Activated T-cell treated with anti-CD3 and anti-CD28 coated beads for 24 hours (primary cell): ENCODE measurements at regions not wholly inside any gene's neighbourhood (a gene's known extent, or its start where the extent isn't known, plus 50 kb on each side); places are given as distances from the start of the nearest gene placed in this dataset.

ENCODE experiments used
- DNase-seq: peaks from one replicate; pipeline ENCODE4 v3.0.0-alpha.2; 2020; ENCODE audit warnings: low read depth

DNA sequence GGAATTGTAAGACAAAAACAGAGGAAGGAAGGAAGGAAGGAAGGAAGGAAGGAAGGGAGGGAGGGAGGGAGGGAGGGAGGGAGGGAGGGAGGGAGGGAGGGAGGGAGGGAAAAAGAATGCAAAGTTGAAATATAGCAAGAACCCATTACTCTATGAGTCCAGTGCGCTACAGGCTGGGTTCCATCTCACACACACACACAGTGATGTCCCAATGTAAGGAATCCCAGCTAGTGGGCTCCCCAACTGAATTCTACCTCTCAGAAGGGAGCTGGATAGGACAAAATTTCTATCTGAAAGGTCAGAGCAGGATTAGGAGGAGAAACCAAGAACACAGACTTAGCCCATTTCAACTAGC lies 173.4 kb downstream of the DAD1 start:
- DNase-seq = no peak

DNA sequence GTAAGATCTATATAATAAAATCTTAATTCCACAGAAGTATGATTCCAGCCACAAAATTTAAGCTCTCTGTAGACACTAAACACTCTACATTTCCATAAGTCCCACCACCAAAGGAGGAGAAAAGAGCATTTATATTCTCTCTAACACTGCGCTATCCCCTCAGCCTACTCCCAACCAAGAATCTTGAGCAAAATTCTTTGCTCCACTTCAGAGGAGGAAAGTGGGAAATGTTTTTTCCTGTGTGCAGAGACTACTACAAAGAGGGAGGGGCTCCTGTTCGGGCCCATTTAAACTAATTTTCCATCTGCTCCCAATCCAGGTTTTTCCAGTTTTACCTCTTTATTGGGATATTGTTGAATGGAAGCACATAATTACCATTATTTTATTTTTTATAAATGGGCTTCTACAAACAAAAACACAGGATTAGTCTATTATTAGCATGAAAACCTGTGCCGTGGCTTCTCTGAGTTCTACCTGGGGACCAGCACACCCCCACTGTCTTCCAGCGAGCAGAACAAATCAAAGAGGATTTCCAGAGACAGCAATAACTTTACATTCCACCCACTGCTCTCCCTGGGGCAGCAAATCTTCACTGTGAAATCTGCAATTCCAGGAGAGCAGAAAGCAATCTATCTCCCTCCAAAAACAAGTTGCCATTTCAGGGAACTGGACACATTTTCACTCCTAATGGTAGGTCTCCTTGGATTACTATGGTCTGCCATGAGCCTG lies 174.0 kb downstream of the DAD1 start:
- no peak for DNase-seq

DNA sequence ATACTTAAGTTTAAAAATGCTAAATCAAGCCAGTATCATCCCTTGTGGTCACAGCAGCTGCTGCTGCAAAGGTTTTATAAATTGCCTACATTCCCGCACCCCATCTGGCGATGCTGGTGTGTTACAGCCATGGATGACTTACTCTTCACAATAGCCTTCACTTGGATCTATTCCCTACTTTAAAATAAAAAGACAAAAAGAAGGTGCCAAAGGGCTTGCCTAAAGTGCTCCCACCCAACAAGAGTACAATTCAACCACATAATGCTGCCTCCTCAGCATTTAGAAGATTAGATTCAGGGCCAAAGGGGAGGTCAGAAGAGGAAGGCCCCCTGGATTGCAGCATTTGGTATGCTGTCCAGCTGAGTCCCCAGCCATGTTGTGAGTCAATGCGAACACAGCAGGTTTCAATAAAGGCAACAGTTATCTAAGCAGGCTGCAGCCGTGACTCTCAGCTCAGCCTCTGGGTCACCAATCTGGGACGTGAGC lies 176.1 kb downstream of the DAD1 start:
- no peak for DNase-seq

DNA sequence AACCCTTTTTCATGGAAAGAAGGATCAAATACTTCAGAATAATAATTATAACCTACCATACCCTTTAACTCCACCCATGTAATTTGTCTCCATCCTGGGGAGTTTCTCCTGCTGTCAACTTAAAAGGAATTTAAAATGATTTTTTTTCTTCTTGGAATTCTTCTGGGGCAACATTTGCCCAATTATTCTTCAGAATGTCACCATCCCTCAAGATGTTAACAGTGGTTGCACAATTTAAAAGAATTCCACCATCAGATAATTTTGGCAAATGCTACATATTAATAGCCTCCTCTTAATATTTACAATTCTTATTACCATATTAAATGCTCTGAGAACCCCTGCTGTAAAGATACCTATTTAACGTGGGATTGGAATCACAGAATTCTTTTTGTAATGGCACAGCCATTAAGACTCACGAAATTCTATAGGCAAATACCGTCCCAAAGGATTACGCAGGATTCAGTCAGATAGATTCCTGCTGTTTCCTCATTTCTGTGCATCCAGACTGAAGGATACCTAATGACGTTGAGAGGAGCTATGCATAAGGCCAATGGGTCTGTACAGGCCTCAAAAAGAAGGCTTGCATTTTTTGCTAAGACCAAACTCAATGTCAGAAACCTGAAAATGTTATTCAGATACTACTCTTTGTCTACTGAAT lies 177.5 kb downstream of the DAD1 start:
- no peak for DNase-seq

DNA sequence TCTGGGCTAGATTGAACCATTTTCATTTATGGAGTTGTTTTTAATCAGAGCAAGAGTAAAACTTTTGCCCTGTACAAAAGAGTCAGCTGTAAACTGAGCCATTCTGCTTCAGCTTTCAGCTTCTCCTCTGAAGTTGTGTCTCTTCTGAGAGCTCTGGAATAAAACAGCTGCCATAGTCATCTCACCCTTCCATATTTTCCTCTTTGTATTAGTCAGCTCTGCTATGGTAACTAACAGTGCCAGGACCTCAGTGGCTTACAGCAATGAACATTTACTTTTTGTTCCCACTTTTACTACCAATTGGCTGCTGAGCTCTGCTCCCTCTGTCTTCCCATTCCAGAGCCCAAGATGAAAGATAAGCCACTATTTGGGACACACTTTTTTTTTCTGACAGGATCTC lies 178.5 kb downstream of the DAD1 start:
- DNase-seq = no peak

DNA sequence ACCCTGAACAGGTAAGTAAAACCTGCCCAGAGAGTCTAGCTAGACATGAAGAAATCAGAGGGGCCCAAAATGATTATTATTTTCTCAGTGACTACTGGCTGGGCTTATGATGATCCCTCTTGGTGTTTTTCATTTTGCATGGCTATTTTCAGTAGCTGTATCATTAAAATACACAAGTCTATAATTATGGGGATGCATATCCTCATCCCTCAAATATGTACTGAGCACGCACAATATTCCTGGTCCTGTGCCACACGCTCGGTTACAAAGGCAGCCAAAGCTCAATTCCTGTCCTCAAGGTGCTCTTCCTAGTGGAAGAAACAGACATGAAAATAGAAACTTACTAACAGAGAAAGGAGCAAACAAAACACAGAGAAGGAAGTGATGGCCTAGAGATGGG lies 180.0 kb downstream of the DAD1 start:
- DNase-seq = no peak

DNA sequence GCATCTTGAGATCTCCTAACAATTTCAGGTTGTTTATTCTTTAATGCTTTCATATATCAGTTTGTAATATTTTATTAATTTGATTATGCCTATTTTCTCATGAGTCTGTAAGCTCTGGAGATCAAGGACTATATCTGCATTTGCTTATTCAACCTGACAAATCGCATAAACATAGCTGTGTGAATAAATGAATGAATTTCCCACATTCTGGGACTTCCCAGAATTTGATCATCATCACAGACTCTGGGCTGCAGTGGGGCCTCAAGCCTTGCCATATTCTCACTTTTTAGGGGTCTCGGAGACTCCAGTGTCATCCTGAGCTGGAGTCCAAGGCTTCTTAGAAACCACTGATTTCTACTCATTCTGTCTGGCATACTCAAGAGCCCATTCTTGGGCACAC lies 180.5 kb downstream of the DAD1 start:
- DNase-seq = no peak

DNA sequence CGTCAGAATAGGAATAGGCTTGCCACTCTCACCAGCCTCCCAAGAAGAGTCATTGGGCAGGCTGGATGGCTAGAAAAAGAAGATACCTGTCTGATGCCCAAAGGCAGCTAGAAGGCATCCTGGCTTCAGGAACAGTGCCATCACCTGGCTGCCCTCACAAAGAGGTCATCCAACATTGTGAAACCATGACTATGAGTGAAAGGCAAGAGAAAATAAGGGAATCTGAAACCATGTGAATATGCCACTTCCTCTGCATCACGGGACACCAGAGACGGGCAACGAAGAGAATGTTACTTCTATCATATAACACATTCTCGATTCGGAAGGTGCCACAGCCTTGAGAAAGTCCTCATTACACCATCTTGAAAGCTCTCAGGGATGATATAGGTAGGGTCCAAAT lies 182.0 kb downstream of the DAD1 start:
- DNase-seq = no peak

DNA sequence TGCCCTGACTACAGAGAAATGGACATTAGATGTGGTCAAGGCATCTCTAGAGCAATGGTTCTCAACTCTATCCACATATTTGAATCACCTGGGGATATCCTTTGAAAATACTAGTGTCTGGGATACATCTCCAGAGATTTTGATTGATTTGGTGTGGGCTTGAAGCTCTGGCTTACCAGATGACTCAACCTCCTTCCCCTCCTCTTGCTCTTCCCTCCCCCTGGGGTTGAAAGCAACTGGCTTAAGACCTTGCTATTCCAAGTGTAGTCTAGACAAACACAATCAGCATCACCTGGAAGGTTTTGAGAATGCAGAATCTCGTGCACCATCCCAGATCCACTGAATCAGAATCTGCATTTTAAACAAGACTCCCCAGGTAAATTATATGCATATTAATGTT lies 183.8 kb downstream of the DAD1 start:
- DNase-seq = no peak

DNA sequence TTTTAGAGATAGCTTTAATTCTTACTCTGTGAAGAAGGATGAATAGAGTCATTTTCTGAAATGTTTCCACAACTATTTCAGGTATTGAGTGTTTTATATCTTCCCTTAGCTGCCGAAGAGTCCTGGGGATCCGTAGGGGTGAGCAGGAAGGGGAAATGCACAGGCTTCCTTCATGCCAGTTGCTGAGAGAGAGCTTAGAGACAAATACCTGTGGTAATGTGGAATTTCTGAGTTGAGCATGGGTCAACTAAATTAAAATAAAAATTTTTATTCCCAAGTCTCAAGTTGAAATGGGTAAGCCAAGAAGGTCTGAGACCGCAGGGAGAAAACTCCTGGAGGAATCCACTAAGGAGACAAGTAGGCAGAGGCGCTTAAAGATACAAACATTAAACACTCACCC lies 185.7 kb downstream of the DAD1 start:
- DNase-seq = no peak

DNA sequence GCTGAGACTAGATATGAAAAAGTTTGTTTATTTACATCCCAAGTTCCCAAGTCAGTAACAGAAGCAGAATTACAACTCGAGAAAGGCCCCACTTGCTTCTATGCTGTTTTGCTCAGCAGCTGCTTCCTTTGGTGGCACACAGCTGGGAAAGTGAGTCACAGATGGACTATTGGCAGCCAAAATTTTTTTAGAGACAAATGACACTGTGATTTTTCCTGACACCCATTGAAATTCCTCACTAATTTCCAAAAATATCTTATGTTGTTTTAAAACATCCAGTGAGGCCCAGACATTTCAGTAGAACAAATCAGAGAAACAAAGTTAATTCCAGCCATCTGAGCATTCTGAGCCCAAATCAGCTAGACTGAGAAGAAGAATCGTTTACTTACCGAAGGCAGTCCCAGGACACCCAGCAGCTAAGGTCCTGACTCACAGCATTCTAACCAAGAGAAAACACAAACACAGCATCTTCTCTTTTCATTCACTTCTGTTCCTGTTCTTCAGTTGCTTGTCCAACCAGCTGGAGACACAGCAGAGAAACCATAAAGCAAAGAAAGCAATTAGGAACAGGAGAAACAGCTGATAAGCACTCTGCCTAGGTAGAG lies 188.3 kb downstream of the DAD1 start:
- DNase-seq = no peak

DNA sequence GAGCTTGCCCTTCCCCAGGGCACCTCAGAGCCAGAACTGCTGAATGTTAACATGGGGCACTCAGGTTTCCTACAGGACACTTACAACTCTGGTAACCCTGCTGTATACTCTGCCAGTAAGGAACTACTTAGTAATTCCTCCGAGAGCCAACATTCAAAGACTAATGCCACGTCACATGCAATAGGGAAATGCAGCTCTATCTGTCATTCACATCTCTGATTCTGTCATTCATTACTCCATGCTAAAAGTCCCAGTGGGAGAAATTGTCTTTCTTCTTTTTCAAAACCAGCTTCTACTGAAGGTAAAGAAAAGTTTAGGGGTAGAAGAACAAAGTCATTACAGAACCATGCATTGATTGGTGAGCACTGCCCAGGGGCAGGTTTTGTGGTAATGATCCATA lies 189.2 kb downstream of the DAD1 start:
- DNase-seq = no peak

DNA sequence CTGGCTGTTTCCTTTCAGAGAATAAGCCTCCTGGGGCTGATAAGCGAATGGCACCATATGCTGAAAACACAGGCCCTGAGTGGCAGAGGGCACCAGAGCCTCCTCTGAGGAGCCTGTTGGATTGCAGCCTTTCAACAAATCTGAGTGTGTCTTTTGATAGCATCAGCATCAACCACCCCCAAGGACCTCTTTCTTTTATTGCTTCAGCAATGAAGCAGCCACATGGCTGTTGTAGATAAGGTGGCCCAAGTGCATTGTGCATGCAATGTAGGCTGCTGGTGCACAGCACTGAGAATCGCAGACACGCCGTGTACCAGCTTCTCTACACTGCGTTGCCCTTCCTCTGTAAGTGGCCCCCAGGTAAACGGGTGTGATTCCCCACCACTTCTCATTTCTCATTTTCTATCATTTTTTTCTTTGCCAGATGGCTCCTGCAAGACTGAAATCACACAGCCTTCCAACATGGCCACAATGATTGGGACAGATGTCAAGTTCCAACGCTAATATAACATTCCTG lies 191.7 kb downstream of the DAD1 start:
- DNase-seq = no peak

DNA sequence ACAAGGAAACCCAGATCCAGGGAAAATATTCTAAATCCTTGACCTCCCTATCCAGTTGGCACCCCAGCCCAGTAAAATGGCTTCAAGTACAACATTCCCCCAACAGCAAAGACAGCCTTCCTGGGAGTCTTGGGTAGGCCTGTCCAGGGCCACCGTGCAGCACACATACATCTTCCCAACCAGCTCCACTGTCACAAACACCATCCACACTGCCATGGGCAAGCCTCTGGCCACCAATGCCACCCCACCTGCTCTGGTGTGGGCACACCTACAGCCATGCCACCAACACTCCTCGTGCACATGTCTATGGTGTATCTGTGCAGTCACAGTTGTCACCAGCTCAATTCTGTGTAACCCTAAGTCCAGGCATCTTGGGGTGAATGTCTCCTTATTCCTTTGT lies 193.2 kb downstream of the DAD1 start:
- DNase-seq = no peak

DNA sequence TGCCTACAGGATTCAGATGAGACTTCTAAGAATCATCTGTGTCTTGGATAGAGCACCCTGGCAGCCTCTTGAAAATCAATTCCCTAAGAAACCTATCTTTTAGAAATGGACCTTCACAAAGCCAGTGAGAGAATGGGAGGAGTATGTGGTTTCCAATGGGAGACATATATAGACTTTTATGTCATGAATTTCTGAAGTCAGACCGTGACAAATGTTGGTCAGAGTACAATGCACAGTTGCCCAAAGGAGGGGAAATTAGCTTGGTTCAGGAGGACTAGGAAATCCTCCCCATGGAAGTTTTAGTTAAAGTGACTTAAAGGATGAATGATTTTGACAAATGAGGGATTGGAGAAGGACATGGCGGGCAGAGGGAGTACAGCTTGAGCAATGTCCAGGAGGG lies 194.4 kb downstream of the DAD1 start:
- no peak for DNase-seq

DNA sequence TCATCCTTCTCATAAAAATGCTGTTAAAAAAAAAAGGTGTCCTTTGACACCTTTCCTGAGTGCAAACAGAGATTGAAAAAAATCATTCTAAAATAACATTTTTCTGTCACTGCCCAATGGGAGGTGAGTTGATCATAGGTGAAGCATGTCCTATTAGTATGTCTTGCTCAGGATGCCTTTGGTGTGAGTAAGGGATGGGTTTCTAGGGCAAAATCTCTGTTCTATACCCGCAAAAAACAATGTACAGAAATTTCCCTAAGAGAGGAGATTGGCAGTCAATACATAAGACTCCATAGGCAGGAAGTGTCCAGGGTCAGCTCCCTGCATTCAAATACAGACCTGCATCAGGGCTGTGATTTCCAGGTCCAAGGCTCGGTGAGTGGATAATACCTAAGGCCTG lies 195.2 kb downstream of the DAD1 start:
- DNase-seq = no peak

DNA sequence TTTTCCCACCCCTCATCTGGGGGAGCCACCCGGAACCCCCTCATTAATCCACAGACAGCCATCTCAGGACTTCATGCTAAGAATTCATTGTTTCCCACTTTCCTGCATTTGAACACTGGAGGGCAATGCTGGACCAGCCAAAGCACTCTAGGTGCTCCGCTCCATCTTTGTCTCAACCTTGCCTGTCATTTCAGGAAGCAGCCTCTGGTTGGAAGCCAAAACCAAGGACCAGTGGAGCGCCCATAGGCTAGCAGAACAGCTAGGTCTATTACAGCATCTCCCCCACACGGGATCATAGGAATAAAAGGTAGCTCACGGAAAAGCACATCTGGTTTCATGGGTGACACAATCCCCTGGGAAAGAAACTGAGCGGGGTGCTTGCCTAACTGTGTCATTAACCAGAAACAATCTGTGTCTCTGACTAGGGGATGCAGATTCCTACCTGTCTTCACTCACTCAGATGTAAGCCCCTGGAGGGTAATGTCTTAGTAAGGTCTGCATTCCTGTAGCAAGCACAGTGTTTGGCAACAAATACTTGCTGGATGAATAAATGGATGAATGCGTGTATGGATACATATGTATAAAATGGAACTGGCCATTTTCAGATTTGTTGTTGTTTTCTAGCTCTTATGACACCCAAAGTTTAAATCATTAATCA lies 197.0 kb downstream of the DAD1 start:
- DNase-seq = no peak

DNA sequence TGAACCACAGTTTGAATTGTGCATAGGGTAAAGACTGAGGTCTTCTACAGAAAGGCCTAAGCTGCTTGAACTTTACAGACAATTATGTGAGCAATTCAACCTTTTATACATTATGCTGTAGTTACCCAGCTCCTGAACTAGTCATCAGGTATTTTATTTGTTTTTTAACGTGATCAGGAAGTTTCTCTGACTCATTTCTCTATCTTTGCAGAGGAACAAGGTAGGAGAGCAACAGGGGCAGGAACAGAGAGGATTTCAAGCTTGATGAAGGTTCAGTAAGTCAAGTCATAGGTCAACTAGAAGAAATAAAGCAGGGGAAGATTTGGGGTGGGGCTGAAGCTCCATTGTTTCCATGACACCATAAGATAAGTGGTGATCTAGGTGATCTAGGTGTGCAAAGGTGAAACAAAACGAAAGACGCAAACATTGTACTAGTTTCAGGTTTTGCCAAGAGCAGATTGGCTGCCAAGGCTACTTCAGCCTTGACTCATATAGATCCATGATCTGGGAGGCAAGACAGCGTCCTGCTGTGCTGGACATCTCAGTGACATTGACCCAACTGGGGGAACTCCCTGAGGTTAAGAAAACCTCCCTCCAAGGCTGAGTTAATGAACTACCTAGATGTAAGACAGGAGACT lies 198.1 kb downstream of the DAD1 start:
- no peak for DNase-seq

DNA sequence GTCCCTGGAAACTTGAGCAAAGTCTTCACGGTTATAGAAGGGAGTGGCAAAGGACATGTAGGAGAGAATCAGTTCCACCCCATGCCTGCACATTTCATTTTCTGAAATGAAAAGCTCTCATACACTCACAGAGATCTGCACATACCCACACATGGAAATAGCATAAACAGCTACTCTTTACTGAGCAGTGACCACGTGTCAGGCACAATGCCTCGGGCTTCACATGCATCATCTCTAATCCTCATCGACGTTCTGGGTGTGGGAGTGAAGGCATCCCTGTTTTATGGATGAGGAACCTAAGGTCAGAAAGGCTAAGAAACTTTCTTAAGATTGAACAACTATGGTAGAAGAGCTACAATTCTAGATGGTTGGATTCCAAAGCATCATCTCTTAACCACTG lies 198.8 kb downstream of the DAD1 start:
- DNase-seq = no peak

DNA sequence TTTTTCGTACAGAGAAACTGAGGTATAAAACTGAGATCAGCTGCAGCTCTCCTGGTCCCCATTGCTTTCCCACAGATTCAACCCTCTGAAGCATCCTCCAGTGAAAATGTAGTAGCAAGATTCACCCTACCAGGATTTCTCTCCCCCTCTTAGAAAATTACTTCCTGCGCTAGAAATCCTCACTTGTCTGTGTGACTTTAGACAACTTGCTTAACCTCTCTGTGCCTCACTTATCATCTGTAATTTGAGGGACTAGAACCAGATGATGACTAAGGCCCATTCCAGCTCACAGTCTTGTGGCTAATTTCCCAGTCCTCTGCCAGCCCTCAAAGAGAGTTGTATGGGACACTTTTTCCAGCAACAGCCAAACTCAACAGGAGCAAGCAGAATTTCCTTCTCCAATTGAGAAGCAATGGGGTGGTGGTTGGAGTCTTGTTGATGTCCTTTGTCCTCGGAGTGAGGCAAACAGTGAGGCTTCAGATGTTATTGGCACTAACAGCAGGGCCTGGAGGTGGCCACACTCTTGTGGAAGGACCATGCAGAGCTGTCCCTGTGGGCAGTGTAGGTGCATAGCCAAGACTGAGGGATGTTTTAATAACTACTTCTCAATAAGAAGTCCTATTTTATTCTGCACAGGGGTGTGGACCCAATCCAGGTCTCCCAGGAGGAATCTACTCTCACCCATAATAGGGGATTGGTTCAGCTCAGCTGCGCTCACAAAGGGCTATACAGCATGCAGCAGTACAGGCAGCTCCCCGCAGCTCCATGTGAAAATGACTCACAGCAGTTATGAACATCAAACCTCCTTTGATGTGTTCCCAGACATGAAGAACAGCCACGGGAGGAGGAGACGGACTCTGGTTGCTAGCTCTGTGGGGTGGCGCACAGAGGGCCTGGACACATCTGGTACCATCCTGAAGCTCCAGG lies 200.1 kb downstream of the DAD1 start:
- no peak for DNase-seq

DNA sequence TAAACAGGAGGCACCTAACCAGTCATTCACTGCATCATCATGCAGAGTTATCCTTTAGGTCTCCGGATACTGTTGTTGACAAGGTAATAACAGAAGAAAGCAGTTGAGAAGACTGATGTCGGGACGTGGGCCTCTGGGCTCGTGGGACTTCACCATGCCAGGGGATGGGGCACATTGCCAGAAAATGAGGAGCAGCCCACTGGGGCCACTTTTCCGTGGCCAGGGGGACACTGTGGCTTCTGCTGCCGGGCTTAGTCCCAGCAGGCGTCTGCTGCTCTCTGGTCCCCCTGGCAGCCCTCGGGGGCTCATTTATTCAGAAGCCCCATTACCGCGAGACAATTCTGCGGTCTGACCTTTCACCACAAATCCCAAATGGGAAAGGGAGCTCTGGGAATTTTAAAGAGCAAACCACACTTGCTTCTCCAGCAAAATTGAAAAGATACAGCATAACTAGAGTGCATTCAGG lies 201.2 kb downstream of the DAD1 start:
- no peak for DNase-seq
